GM12872 (cell line): ENCODE measurements at regions not wholly inside any gene's neighbourhood (a gene's known extent, or its start where the extent isn't known, plus 50 kb on each side); places are given as distances from the start of the nearest gene placed in this dataset.
A peak's percentile ranks its signal among the peaks of the same experiment; 100 is the strongest.

Experiments used
- CTCF ChIP-seq: IDR thresholded peaks from 3 replicates; pipeline ENCODE4 v1.5.1; 2011; ENCODE audit warnings: low read depth, mild to moderate bottlenecking, low read length, moderate library complexity; ENCODE audit not compliant: insufficient read depth

GRCh38 chrX:39249999-39250398 lies 448.7 kb downstream of the MID1IP1 start:
- TF ChIP-seq CTCF, result no peak

- no peak for TF ChIP-seq CTCF
These were observed 450.7 kb downstream of the MID1IP1 start for GRCh38 chrX:39251995-39252394.

- no peak for TF ChIP-seq CTCF
These were observed 452.3 kb downstream of the MID1IP1 start for GRCh38 chrX:39253551-39253950.

GRCh38 chrX:39258331-39258730 lies 457.1 kb downstream of the MID1IP1 start:
- TF ChIP-seq CTCF, result no peak

- TF ChIP-seq CTCF, result no peak
These were observed 459.7 kb downstream of the MID1IP1 start for GRCh38 chrX:39260965-39261364.

GRCh38 chrX:39261446-39262147 lies 460.3 kb downstream of the MID1IP1 start:
- peak; percentile 51; the same call in 2 of the 3 replicates for TF ChIP-seq CTCF

GRCh38 chrX:39262641-39263040 lies 461.4 kb downstream of the MID1IP1 start:
- no peak for TF ChIP-seq CTCF

GRCh38 chrX:39264023-39264422 lies 462.8 kb downstream of the MID1IP1 start:
- TF ChIP-seq CTCF, result no peak
